SU-DHL-6 (cell line): ENCODE measurements at regions not wholly inside any gene's neighbourhood (a gene's known extent, or its start where the extent isn't known, plus 50 kb on each side); places are given as distances from the start of the nearest gene placed in this dataset.

Experiments used
- CTCF ChIP-seq: fragments of 200-600 bp; sonication (generic); IDR thresholded peaks from one replicate; pipeline ENCODE4 v1.5.1; 2017; ENCODE audit warnings: antibody characterized with exemption, mild to moderate bottlenecking, low read length, moderate library complexity; ENCODE audit not compliant: insufficient read depth, poor library complexity, severe bottlenecking
- EZH2phosphoT487 ChIP-seq: fragments of 200-600 bp; sonication (generic), shearing (Covaris generic); conservative IDR thresholded peaks from 2 replicates; pipeline ENCODE4 v1.6.1; 2018; ENCODE audit warnings: mild to moderate bottlenecking, antibody characterized with exemption, low read length, moderate library complexity, mixed read lengths

GRCh38 chr4:185870366-185870765, 58.4 kb upstream of the SORBS2 start:
- TF ChIP-seq CTCF, result no peak
- TF ChIP-seq EZH2phosphoT487, result no peak
